ENCODE measurements at regions not wholly inside any gene's neighbourhood (a gene's known extent, or its start where the extent isn't known, plus 50 kb on each side); places are given as distances from the start of the nearest gene placed in this dataset.
A peak's percentile ranks its signal among the peaks of the same experiment; 100 is the strongest.

- peak overlapping the region; percentile 13; the same call in 1 of the 2 replicates for H3K27ac ChIP-seq
- TF ChIP-seq CTCF (conservative IDR thresholded peaks at IDR 0.05), result no peak
- TF ChIP-seq ZFX (IDR thresholded peaks at IDR 0.05), result no peak
Measured at GRCh38 chr10:110418218-110418617, 79.5 kb upstream of the DUSP5 start.

GRCh38 chr10:110419265-110419664 lies 78.4 kb upstream of the DUSP5 start:
- H3K27ac ChIP-seq, result no peak overlapping the region
- TF ChIP-seq CTCF (conservative IDR thresholded peaks at IDR 0.05) (no peak), ZFX (IDR thresholded peaks at IDR 0.05) (no peak)

GRCh38 chr10:110420401-110421193 lies 77.1 kb upstream of the DUSP5 start:
- TF ChIP-seq ZFX (IDR thresholded peaks at IDR 0.05) (no peak), CTCF (conservative IDR thresholded peaks at IDR 0.05) (no peak)
- no peak overlapping the region for H3K27ac ChIP-seq

DNA sequence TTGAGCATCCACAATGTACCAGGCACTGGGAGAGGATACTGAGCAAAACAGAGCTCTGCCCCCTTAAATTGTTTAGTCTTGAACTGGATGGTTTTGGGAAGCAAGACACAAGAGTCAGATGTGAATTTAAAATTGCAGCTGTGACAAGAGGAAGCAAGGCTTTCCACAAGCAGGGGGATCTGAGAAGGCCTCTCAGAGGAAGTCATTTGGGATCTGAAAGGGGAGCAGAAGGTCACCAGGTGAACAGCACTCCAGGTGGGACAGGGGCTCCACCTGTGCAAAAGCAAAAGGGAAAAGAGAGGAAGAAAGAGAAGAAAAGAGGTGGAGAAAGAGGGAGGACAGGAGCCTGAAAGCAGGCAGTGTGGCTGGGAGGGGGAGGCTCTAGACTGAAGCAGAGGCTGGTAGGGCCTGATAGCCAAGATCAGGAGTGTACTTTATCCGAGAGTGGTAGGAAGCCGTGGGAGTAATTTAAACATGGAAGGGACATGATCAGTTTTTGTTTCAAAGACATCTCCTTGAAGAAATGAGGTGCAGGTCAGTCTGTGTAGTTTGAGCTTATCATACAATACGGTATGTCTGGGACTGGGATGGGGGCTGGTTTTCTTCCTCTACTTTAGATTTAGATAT lies 76.1 kb upstream of the DUSP5 start:
- no peak for TF ChIP-seq ZFX (IDR thresholded peaks at IDR 0.05)
- no peak for TF ChIP-seq CTCF (conservative IDR thresholded peaks at IDR 0.05)
- H3K27ac ChIP-seq, result no peak overlapping the region

DNA sequence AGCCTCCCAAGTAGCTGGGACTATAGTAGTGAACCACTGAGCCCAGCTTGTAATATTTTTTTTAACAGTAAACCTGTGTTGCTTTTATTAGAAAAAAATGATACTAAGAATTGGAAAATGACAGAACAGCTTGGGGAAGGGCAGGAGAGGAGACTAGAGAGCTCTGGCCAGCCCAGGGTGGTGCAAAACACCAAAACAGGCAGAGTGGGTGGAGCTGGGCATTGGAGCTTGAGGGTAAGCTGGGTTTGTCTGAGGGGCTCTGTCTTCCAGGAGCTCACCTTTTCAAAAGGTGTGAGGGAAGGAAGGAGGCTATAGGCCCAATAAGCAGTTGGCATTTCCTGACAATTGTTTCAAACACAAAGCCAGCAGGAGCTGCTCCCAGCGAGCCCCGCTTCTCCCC lies 75.2 kb upstream of the DUSP5 start:
- TF ChIP-seq CTCF (conservative IDR thresholded peaks at IDR 0.05), result no peak
- no peak for TF ChIP-seq ZFX (IDR thresholded peaks at IDR 0.05)
- H3K27ac ChIP-seq, result no peak overlapping the region

DNA sequence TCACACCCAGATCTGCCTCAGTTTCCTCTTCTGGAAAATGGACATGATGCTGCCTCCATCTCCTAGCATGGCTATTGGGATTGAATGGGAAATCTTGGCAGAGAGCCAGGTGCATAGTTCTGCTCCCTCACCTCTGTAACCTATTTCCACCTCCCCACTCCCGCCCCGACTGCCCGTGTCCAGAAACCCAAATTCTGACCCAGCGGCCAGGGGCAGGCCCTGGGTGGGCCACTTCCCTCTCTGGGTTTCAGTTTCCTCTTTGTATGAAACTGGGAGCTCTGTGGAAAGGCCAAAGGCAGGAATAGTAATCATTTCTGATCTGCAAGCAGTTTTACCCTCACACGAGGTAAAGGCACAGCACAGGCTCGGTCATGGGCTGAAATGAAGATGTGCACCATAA lies 74.1 kb upstream of the DUSP5 start:
- no peak for TF ChIP-seq CTCF (conservative IDR thresholded peaks at IDR 0.05)
- TF ChIP-seq ZFX (IDR thresholded peaks at IDR 0.05), result no peak
- H3K27ac ChIP-seq, result no peak overlapping the region

DNA sequence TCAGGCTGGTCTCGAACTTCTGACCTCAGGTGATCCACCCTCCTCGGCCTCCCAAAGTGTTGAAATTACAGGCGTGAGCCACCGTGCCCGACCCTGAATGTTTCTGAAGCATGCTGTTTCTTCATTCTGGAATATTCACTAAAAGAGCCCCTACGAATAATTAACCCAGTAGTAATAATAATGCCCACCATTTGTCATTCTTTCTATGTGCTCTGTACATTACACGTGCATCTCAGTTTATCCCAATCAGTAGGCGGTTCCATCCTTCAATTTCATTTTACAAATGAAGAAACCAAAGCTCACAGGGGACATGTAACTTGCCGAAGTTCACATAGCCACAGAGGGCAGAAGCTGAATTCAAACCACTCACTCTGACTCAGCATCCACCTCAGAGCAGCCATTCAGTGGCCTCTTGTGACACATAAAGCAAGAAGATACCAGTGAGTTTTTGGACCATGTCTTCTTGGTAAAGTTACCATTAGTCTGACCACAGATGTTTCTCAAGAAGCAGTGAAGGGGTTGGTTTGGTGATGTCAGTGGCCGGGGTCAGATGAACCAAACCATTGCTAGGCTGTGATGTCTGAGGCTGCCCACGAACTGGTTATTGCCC lies 71.9 kb upstream of the DUSP5 start:
- no peak for TF ChIP-seq CTCF (conservative IDR thresholded peaks at IDR 0.05)
- TF ChIP-seq ZFX (IDR thresholded peaks at IDR 0.05), result no peak
- peak overlapping the region; percentile 41; the same call in 1 of the 2 replicates for H3K27ac ChIP-seq
